ENCODE measurements at regions not wholly inside any gene's neighbourhood (a gene's known extent, or its start where the extent isn't known, plus 50 kb on each side); places are given as distances from the start of the nearest gene placed in this dataset.
"Not testable (repeated sequence)": the region's sequence is repeated elsewhere in the genome, so short reads cannot be mapped to it uniquely, and the experiment has no call there.

GRCh38 chr12:74595696-74596095, 58.1 kb downstream of the ATXN7L3B start:
- no peak for TF ChIP-seq ZFX (IDR thresholded peaks at IDR 0.05; ENCODE audit: borderline replicate concordance)
- no peak for TF ChIP-seq CTCF (IDR thresholded peaks at IDR 0.05)

GRCh38 chr12:74598819-74599218, 61.2 kb downstream of the ATXN7L3B start:
- TF ChIP-seq CTCF (IDR thresholded peaks at IDR 0.05) (no peak), ZFX (IDR thresholded peaks at IDR 0.05; ENCODE audit: borderline replicate concordance) (no peak)
- no peak overlapping the region for H3K27ac ChIP-seq

More at GRCh38 chr12:74595696-74596095, 58.1 kb downstream of the ATXN7L3B start:
- no peak overlapping the region for H3K27ac ChIP-seq

- H3K27ac ChIP-seq, result no peak overlapping the region
- TF ChIP-seq ZFX (IDR thresholded peaks at IDR 0.05; ENCODE audit: borderline replicate concordance) (no peak), CTCF (IDR thresholded peaks at IDR 0.05) (no peak)
Measured at GRCh38 chr12:74599932-74600331, 62.3 kb downstream of the ATXN7L3B start.

- not testable (repeated sequence) for H3K27ac ChIP-seq
Measured at GRCh38 chr12:74600817-74601216, 63.2 kb downstream of the ATXN7L3B start.

GRCh38 chr12:74602881-74603672, 65.4 kb downstream of the ATXN7L3B start:
- no peak for TF ChIP-seq ZFX (IDR thresholded peaks at IDR 0.05; ENCODE audit: borderline replicate concordance)
- no peak for TF ChIP-seq CTCF (IDR thresholded peaks at IDR 0.05)
- no peak overlapping the region for H3K27ac ChIP-seq

GRCh38 chr12:74608231-74608775, 70.7 kb downstream of the ATXN7L3B start:
- H3K27ac ChIP-seq, result no peak overlapping the region
- TF ChIP-seq ZFX (IDR thresholded peaks at IDR 0.05; ENCODE audit: borderline replicate concordance) (no peak), CTCF (IDR thresholded peaks at IDR 0.05) (no peak)

- TF ChIP-seq ZFX (IDR thresholded peaks at IDR 0.05; ENCODE audit: borderline replicate concordance) (no peak), CTCF (IDR thresholded peaks at IDR 0.05) (no peak)
- peak overlapping the region; percentile 41 for H3K27ac ChIP-seq
Measured at GRCh38 chr12:74610711-74611110, 73.1 kb downstream of the ATXN7L3B start.
